ENCODE measurements at regions not wholly inside any gene's neighbourhood (a gene's known extent, or its start where the extent isn't known, plus 50 kb on each side); places are given as distances from the start of the nearest gene placed in this dataset.

GRCh38 chr7:25727446-25727845 is 424.6 kb upstream of the NFE2L3 start:
- intact Hi-C loops (cut with DNase I; ENCODE audit: low total_unique reads) = no loop called here
- Histone ChIP-seq H3K4me3 (no peak overlapping the region), H3K27me3 (no peaks in the 10 kb centered on the region), H3K9me3 (no peaks in the 10 kb centered on the region), H3K36me3 (no peaks in the 10 kb centered on the region), H3K27ac (no peak overlapping the region), H3K4me1 (peaks cover 0 to 31% (median 20%) of the 10 kb centered on the region in 4 donors)
- no peak for DNase-seq
- TF ChIP-seq CTCF (IDR thresholded peaks at IDR 0.05) = no peak

GRCh38 chr7:25727876-25728275 is 424.1 kb upstream of the NFE2L3 start:
- no peak overlapping the region for H3K27ac ChIP-seq

GRCh38 chr7:25731068-25731845 is 420.7 kb upstream of the NFE2L3 start:
- no peaks in the 10 kb centered on the region for H3K27me3 ChIP-seq
- peaks cover 0 to 31% (median 16%) of the 10 kb centered on the region in 4 donors for H3K4me1 ChIP-seq
- no peaks in the 10 kb centered on the region for H3K36me3 ChIP-seq
- no peaks in the 10 kb centered on the region for H3K9me3 ChIP-seq
- H3K4me3 ChIP-seq = no peak overlapping the region
- peak overlapping the region; percentile 72 to 79 for H3K27ac ChIP-seq
- no peak for TF ChIP-seq CTCF (IDR thresholded peaks at IDR 0.05)
- no peak for DNase-seq
- intact Hi-C loops (cut with DNase I; ENCODE audit: low total_unique reads) = no loop called here

More at GRCh38 chr7:25727876-25728275, 424.1 kb upstream of the NFE2L3 start:
- no peaks in the 10 kb centered on the region for H3K27me3 ChIP-seq
- no peaks in the 10 kb centered on the region for H3K36me3 ChIP-seq
- peaks cover 0 to 31% (median 20%) of the 10 kb centered on the region in 4 donors for H3K4me1 ChIP-seq
- intact Hi-C loops (cut with DNase I; ENCODE audit: low total_unique reads) = no loop called here
- DNase-seq = no peak
- H3K4me3 ChIP-seq = no peak overlapping the region
- no peak for TF ChIP-seq CTCF (IDR thresholded peaks at IDR 0.05)
- H3K9me3 ChIP-seq = no peaks in the 10 kb centered on the region

- Histone ChIP-seq H3K27ac (peak overlapping the region; percentile 72 to 79), H3K36me3 (no peaks in the 10 kb centered on the region), H3K4me3 (no peak overlapping the region), H3K4me1 (peaks cover 0 to 31% (median 16%) of the 10 kb centered on the region in 4 donors), H3K27me3 (no peaks in the 10 kb centered on the region), H3K9me3 (no peaks in the 10 kb centered on the region)
- no peak for TF ChIP-seq CTCF (IDR thresholded peaks at IDR 0.05)
- DNase-seq = no peak
- intact Hi-C loops (cut with DNase I; ENCODE audit: low total_unique reads) = no loop called here
These were observed 420.2 kb upstream of the NFE2L3 start for GRCh38 chr7:25731846-25732245.

- TF ChIP-seq CTCF (IDR thresholded peaks at IDR 0.05) = no peak
- DNase-seq = no peak
- Histone ChIP-seq H3K4me1 (peaks cover 0 to 31% (median 16%) of the 10 kb centered on the region in 4 donors), H3K27me3 (no peaks in the 10 kb centered on the region), H3K9me3 (no peaks in the 10 kb centered on the region), H3K4me3 (no peak overlapping the region), H3K36me3 (no peaks in the 10 kb centered on the region), H3K27ac (peak overlapping the region; percentile 72 to 79)
- intact Hi-C loops (cut with DNase I; ENCODE audit: low total_unique reads) = no loop called here
These were observed 419.2 kb upstream of the NFE2L3 start for GRCh38 chr7:25732766-25733217.
